ENCODE measurements at regions not wholly inside any gene's neighbourhood (a gene's known extent, or its start where the extent isn't known, plus 50 kb on each side); places are given as distances from the start of the nearest gene placed in this dataset.
A peak's percentile ranks its signal among the peaks of the same experiment; 100 is the strongest.
"Not testable (repeated sequence)": the region's sequence is repeated elsewhere in the genome, so short reads cannot be mapped to it uniquely, and the experiment has no call there.

DNA sequence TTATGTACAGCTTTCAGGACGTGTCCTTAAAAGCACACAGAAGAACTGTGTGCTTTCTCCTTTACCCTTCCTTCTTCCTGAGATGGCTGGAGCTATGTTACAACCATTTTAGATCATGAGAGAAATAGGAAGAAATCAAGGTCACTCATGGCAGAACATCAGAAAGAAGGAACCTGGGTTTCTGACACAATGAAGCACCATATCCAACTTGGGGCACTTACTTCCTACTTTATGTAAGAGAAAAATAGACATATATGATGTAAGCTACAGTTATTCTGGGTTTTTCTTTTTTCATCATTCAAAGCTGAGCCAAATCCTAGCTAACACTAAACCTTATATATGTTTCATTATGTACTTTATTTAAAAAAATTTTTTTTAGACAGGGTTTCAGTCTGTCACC is 79.5 kb downstream of the FAM161A start:
- no peak for DNase-seq (ENCODE audit: low read depth, low spot score)

DNA sequence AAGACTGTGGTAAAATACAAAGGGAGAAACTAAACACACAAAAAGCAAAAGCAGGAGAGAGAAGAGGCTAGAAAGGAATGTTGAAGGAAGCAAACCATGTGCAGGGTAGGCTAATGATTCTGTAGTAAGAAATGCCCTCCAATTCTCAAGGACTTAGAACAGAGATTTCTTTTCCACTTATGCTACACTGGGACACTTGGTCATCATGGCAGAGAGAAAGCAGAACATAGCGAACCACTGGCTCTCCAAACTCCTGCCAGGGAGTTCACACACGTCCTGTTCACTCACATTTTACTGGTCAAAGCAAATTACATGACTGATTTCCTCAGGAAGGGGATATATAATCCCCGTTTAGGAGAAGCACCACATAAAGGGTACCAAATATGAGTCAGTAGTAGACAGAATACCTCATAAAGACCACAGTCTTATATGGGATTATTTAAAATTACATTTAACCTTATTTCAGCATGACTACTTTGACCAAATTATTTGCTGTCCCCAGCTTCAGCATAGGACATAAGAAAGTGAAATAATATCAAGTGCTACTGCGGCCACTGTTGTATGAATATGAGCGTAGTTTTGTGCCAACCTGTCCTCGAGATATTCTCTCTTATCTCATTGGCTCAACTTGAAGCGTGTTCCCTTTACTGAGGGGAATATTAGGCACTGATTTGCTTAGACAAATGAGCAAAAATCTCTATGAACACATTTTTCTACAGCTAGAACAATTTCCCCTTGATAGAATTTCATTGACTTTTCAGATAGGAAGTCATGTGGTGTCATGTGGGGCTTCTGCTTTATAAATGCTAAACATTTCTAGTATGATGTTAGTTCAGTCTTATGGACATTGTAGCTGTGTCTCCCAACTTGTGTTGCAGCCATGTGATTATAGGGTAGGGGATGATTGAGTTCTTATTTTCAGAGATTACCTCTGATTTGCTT is 81.7 kb downstream of the FAM161A start:
- DNase-seq (ENCODE audit: low read depth, low spot score), result no peak

DNA sequence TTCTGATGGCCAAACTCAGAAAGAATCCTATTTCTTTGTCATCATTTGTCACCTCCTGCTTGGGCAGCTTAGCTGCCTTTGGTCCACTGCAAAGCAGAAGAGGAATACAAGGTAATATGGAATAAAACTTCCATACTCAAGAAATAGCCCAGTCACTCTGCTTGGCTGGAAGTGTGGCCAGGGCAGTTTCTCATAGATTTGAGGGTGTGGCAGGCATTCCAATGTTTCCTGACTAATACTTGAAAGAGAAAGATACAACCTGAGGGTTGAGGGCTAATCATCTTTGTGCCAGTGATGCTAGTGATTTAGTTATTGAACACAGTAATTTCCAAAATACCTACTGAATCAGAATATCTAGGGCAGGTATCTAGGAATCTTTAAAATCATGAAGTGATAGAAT is 83.1 kb downstream of the FAM161A start:
- no peak for DNase-seq (ENCODE audit: low read depth, low spot score)

DNA sequence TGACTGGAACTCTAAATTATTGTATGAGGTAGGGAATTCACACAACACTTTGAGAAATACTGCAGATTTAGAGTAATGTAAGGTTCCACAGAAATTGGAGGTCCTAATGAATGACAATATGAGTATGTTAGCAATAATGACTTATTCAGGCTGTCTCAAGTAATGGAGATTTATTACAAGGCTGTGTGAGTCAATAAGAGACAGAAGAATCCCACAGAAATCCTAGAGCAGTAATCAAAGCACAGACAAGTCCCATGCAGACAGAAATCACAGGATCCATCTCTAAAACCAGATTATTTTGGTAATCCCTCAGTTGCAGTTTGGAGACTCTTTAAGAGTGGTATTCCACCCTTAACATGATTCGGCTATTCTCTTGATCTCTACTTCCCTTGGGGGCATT is 83.6 kb downstream of the FAM161A start:
- no peak for DNase-seq (ENCODE audit: low read depth, low spot score)

DNA sequence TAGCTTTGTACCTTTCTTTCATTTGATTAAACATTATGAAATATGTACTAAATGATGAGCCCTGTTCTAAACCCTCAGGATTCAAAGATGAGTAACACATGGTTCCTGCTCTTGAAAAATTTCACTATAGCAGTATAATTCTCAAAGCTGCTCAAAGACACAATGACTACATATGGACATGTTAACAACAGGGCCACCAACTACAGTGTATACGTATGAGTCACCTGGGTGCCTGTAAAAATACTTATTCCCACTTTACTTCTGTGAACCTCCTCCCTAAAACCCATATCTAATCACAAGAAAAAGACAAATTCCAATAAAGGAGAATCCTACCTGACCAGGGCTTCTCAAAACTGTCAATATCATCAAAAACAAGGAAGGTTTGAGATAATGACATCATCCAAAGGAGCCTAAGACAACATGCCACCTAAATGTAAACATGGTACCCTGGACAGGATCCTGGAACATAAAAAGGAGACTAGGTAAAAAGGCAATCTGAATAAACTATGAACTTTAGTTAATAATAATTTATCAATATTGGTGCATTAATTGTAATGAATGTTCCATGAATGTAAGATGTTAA is 84.7 kb downstream of the FAM161A start:
- no peak for DNase-seq (ENCODE audit: low read depth, low spot score)

DNA sequence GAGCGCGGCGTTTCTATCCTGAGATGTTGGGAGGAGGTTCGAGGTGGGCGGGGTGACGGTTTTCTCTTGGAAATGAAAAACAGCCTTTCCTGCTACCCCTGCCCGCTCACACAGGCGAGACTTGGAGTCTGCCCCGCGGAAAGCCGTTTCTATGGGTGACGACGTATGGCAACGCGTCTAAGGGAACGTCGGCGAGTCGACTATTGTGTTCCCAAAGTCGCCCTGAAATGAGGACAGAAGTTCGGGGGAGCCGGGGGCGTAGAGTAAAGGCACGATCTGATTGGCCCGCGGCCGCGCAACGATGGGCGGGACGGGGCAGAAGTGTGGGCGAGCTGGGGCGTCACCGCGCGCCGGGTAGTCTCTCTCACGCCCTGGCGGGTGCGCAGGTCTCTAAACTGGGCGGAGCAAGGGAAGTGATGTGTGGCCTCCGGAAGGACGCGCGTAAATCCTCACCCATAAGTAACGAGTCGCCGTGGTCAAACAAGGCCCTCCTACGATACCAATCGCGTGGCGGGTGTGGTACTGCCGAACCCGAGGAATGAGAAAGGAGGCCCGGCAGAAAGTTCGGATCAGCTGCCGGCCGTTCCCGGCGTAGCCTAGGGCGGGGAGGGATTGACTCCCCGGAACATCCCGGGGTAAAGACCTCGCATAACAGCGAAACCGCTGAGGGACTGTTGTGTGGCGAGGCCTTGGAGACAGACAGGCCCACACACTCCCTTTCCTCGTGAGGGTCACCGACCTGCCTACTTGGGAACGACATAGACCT is 89.6 kb downstream of the FAM161A start:
- DNase-seq (ENCODE audit: low read depth, low spot score), result peak; percentile 96

DNA sequence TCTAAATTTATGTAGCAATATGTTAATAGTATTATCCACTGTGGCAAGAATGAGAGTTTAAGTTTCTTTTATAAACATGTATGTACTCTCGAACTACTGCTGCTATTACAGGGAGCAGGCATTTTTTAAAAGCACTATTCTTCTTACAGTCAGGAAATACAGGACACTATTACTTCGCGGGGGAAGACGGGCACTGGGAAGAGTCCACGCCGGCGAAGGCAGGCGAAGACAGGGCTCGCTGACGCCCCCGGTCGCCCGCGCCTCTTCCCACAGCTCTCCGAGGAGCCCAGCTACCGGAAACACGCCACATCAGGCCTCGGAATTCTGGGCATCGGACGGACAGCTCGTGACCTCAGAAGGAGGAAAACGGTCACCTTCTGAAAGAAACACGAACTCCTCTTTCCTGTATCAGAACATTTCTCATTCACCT is 90.2 kb downstream of the FAM161A start:
- no peak for DNase-seq (ENCODE audit: low read depth, low spot score)

DNA sequence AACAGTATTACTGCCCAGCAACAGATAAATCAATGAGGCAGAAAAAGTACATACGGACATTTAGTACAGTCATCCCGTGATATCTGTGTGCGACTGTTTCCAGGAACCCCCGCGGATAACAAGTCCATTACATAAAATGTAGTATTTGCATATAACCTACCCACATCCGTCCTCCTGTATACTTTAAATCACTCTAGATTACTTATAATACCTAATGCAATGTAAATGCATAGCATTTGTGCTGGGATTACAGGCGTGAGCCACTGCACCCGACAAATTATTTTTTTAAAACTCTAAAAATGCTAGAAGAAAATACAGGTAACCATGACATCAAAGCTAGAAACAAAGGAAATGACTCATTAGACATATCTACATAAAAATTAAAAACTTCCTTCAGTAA is 91.6 kb downstream of the FAM161A start:
- no peak for DNase-seq (ENCODE audit: low read depth, low spot score)

DNA sequence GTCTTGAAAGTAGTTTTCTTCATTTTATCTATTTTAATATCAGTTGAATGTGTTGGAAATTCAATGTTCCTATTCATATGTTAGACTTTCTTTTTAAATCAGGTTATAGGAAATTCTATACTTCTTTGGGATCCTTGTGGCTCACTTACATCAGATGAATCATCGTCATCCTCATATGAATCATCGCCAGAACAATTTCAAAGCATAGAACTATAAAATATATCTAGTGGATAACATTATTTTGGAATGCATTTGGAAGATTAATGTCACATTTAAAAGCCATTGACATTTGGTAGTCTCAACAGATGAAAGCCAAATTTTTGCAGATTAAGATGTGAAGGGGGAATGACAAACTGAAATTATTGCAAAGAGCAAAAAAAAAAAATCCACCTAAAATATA is 94.1 kb downstream of the FAM161A start:
- no peak for DNase-seq (ENCODE audit: low read depth, low spot score)

DNA sequence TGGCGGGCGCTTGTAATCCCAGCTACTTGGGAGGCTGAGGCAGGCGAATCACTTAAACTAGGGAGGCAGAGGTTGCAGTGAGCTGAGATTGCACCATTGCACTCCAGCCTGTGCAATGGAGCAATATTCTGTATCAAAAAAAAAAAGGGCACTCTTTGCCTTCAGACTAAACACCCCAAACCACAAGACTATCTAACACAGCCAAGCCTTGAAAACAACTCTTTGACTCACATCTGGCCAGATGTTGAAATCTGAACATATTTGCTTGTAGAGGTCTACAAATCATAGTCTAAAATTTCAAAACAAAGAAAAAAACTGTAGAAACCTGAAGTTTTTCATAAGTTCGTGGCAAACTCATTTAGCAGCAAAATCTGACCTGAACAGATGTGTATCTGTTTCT is 94.9 kb downstream of the FAM161A start:
- no peak for DNase-seq (ENCODE audit: low read depth, low spot score)

DNA sequence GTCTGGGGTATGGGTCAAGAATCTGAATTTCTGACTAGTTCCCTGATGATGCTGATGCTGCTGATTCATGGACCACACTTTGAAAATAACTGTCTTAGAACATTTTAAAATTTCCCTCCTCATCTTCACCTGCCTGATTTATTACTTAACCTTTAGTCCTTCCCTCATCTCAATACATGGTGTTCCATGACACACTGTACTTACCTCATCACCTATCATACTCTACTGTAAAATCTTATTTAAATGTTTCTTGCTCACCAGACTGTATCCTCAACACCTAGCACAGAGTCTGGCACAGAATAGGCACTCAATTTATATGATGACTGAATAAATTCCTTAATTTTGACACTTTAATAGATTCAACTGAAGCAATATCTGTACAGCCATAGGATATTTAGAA is 95.7 kb downstream of the FAM161A start:
- no peak for DNase-seq (ENCODE audit: low read depth, low spot score)

DNA sequence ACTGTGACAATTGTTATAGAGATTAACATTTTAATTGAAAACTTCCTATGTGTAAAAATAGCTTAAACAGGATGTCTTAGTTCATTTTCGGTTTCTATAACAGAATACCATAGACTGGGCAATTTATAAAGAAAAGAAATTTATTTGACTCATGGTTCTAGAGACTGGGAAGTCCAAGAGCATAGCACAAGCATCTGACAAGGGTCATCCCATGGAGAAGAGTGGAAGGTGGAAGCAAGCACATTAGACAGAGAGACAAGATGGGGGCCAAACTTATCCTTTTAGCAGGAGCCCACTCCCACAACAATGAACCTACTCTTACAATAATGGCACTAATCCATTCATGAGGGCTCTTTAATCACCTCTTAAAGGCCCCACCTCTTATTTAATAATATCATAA is 100.3 kb downstream of the FAM161A start:
- no peak for DNase-seq (ENCODE audit: low read depth, low spot score)

DNA sequence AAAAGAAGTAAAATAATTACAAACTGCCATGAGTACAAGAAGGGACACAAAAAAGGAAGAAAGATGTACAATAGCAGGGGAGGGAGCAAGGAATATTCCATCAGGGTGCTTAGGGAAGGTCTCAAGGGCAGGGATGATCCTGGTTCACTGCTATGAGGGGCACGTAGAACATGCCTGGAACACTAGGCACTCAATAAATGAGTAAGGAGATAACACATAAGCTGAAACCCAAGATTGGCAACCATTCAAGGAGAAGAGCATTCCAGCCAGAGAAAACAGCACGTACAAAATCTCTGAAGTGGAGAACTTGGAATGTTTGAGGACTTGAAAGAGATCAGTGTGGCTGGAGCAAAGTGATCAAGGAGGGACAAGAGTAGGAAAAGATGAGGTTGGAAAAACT is 103.2 kb downstream of the FAM161A start:
- DNase-seq (ENCODE audit: low read depth, low spot score), result no peak

DNA sequence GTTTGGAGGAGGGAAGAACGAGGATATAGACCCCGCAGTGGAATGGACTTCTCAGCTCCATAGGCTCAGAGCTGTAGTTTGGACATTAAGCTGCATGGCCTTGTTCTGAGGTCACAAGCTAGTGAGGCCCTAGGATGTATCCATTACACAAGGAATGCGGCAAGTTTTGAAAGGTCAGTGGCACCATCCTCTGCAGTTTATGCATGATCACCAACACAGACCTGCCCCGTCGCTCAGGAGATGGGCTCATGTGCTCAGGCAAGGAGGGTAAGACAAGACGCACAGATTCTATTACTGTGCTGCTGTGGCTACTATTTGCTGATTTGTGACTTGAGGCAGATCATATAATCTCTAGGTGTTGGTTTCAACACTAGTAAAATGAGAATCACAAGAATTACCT is 110.9 kb downstream of the FAM161A start:
- no peak for DNase-seq (ENCODE audit: low read depth, low spot score)

DNA sequence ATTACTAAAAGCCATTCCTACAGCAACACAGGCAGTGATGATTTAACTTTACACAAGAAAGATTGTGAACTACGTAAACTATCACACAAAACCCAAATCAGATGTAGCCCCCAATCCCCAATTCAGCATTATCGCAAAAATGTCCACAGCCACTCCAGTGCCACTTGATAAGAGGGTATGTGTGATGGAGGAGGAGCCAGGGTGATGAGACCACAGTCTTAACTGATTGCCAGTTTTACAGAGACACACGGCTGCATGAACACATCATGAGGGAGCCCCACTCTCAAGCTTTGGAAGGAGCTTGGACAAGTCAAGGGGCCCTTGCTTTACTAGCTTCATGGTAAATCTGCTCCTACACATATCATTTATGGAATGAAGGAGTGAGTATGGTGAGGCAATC is 116.0 kb downstream of the FAM161A start:
- DNase-seq (ENCODE audit: low read depth, low spot score), result no peak

DNA sequence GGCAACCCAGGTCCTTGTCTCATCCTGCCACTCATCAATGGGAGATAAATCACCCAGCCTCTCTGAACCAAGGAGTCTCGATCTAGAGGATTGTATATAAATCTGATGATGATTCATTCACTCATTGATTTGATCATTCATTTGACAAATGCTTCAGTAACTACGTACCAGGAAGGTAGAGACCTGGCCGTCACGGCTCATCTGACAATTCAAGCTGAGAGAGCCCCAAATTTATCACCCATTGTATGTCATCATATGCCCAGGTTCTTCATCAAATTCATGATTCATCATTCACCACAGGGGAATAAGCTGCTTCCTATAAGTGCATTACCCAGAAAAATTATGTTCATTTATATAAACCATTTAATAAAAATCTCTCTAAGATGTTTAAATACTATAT is 116.9 kb downstream of the FAM161A start:
- DNase-seq (ENCODE audit: low read depth, low spot score), result no peak

DNA sequence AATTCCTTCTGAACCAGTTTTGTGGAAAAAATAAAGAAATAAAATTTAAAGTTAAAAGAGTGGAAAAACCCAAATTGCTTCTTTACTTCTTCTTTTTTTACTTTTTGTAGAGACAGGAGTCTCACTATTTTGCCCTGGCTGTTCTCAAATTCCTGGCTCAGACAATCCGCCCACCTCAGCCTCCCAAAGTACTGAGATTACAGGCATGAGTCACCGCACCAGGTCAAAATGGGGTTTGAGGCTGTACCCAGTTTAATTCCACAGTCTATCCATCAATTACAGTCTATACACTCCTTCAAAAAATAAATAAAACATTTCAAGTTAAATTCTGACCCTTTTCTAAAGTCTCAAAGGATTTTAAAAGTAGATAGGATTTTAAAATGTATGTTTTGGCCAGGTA is 120.3 kb downstream of the FAM161A start:
- no peak for DNase-seq (ENCODE audit: low read depth, low spot score)

DNA sequence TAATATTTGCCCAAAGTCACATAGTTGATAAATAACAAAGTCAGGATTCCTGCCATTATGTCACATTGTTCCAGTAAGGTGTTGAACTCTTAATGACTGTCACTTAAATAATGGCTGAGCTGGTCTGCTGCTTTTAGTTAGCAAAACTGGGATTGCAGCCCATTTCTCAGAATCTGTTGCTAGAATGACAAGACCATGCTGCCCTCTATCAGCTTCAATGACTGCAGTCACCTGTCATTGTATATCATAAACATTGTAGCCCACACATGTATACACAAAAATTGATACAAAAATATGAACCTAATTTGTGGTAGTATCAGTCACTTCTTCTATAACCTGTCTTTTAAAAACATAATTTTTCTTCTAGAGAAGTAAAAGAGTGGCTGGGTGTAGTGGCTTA is 121.1 kb downstream of the FAM161A start:
- DNase-seq (ENCODE audit: low read depth, low spot score), result no peak

DNA sequence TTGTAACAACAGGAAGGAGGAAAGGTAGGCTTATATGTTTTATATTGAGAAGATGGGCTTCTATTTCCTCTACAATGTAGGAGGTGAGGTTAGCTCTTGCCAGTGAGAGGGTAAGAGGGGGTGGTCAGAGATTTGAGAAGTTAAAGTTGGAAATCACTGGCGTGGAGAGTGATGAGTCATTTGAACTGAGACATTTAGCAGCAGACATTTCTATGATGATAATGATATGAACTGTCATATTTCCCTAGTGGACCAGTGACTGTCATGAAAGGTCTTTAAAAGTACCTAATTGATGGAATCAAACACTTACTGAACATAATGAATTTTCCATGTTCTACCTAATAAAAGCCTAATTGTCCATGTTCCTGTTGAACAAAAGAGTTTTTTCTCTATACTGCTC is 126.1 kb downstream of the FAM161A start:
- DNase-seq (ENCODE audit: low read depth, low spot score), result no peak

DNA sequence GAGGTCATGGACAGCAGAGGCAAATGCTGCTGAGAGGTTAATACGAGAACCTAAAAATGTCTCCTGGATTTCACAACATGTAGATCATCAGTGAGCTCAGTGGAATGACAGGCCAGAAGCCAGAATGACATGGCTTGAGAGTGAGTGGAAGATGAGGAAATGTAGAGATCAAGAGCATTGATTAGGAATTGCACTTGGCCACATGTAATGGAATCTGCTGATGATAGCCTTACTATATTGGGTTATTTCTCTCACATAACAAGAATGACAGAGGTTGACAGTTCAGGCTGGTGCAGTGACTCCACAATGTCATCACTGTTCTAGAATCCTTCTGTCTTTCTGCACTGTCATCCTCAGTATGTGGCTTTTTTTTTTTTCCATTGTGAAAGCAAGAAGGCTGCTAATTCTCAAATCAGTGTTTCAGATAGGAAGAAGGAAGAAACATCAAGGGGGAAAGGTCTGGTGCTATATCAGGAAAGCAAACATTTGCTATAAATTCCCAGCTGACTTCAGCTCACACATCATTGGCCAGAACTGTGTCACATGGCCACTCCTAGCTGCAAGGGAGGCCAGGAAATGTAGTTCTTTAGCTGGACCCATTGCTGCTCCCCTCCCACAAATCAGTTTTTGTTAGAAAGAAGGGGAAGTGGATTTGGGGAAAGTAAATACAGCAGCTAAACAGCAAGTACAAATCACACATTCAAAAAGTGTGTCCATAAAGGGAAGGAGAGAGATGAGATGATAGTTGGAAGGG is 127.2 kb downstream of the FAM161A start:
- DNase-seq (ENCODE audit: low read depth, low spot score), result no peak

DNA sequence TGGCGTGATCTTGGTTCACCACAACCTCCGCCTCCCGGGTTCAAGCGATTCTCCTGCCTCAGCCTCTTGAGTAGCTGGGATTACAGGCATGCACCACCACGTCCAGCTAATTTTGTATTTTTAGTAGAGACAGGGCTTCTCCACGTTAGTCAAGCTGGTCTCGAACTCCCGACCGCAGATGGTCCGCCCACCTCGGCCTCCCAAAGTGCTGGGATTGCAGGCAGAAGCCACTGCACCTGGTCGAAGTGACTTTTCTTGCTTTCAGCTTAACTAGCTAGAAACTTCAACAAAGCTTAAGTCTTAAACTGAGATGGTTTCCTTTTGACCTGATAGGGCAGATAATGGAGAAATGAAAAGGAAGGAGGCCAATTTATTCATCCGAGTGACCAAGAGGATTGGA is 130.5 kb downstream of the FAM161A start:
- not testable (repeated sequence) for DNase-seq (ENCODE audit: low read depth, low spot score)

DNA sequence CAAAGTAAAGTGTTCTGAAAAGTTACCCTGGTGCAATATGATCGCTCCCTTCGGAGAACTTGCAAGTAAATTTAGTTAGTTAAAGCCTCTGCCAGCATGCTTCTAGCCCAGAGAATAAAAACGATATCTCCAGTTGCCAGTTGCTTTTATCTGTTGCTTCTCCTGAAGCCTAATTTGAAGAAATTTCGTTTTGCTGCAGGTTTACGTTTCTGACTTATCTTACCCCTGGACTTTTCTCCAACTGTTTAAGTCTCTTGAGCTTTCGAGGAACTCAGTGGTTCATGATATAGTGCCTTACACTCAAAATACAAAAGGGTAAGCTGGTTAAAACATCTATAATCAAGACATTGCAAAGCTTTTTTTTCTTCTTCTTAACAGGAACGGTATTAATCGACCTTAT is 131.1 kb downstream of the FAM161A start:
- no peak for DNase-seq (ENCODE audit: low read depth, low spot score)

All from ELF-1 (cell line).